HepG2 (cell line): ENCODE measurements at regions not wholly inside any gene's neighbourhood (a gene's known extent, or its start where the extent isn't known, plus 50 kb on each side); places are given as distances from the start of the nearest gene placed in this dataset.

Experiments
- ATAC-seq: fragments of 200-7000 bp; cut with Tn5 transposase; 3 replicates; pipeline ENCODE4 v1.9.1; 2020; ENCODE audit warnings: mild to moderate bottlenecking, moderate library complexity
- BruUV-seq: library from RNA; stranded (reverse); fragments of 400-500 nt; replicated peaks from 2 replicates; lab custom pipeline; 2021; lab: Mats Ljungman, UMichigan
- CTCF ChIA-PET: fragments of 300-600 bp; formaldehyde crosslinking; extraction: SDS; loops from one replicate; lab custom pipeline; 2021; ENCODE audit warnings: low total read pairs, inconsistent platforms, low intra/inter-chr PET ratio; lab: Yijun Ruan, JAX
- POLR2A ChIA-PET: fragments of 350-600 bp; sonication (Branson Sonifier 250); formaldehyde crosslinking; loops from one replicate; lab custom pipeline; 2020; ENCODE audit warnings: antibody characterized with exemption, inconsistent platforms; lab: Yijun Ruan, JAX
- DNase-seq: peaks from one replicate; pipeline ENCODE4 v3.0.0-alpha.2; 2015; ENCODE audit warnings: low spot score
- FAIRE-seq: peaks from 3 replicates; lab custom pipeline; 2011; peaks lifted over from hg19 to GRCh38; lab: Jason Lieb, UNC
- H2AFZ ChIP-seq: one replicate; pipeline ENCODE4 v1.6.1; 2011; ENCODE audit warnings: low read length, inconsistent platforms
- H3K27ac ChIP-seq: fragments of 300-600 bp; 3 replicates; pipeline ENCODE4 v1.8.0; 2011; ENCODE audit warnings: mixed run types, mild to moderate bottlenecking, mixed read lengths, low read length, inconsistent platforms; ENCODE audit not compliant: insufficient read depth; ENCODE audit errors: extremely low read length
- H3K27me3 ChIP-seq, 2 experiments: fragments of 200-600 bp in 1 of 2; 2 replicates in 1 of 2; 3 replicates in 1 of 2; pipeline versions ENCODE4 v1.6.0 to v1.8.0; 2011; ENCODE audit warnings: low read length in 2 of 2, mild to moderate bottlenecking in 2 of 2, moderate library complexity in 2 of 2, inconsistent platforms in 1 of 2; ENCODE audit not compliant: insufficient read depth in 2 of 2, control insufficient read depth in 1 of 2
- H3K36me3 ChIP-seq, 2 experiments: fragments of 200-600 bp in 1 of 2; replicated peaks in 1 of 2; 2 replicates in 1 of 2; 3 replicates in 1 of 2; pipeline versions ENCODE4 v1.5.1 to v1.8.0; 2011; ENCODE audit warnings: low read length in 2 of 2, inconsistent platforms in 1 of 2; ENCODE audit not compliant: insufficient read depth in 2 of 2, control insufficient read depth in 1 of 2
- H3K4me1 ChIP-seq: 2 replicates; pipeline ENCODE4 v1.5.1; 2012; ENCODE audit warnings: low read length, inconsistent platforms; ENCODE audit not compliant: insufficient read depth
- H3K4me2 ChIP-seq: 2 replicates; pipeline ENCODE4 v1.6.0; 2011; ENCODE audit warnings: low read depth, low read length, inconsistent platforms
- H3K4me3 ChIP-seq, 3 experiments: fragments of 200-600 bp in 1 of 3; sonication (generic), shearing (Covaris generic) in 1 of 3; replicated peaks in 1 of 3; 2 replicates each; pipeline ENCODE4 v1.5.1; 2011 to 2016; ENCODE audit warnings: low read length in 3 of 3, inconsistent platforms in 2 of 3, low read depth in 2 of 3, mild to moderate bottlenecking in 2 of 3, control low read depth in 1 of 3, mixed read lengths in 1 of 3; ENCODE audit not compliant: insufficient read depth in 1 of 3
- H3K79me2 ChIP-seq: one replicate; pipeline ENCODE4 v1.6.1; 2011; ENCODE audit warnings: low read length, inconsistent platforms; ENCODE audit not compliant: insufficient read depth
- H3K9ac ChIP-seq: 2 replicates; pipeline ENCODE4 v1.6.0; 2011; ENCODE audit warnings: mild to moderate bottlenecking, low read depth, low read length, inconsistent platforms; ENCODE audit not compliant: insufficient read depth
- H3K9me3 ChIP-seq: 2 replicates; pipeline ENCODE4 v1.5.1; 2012; ENCODE audit warnings: mild to moderate bottlenecking, low read length
- H4K20me1 ChIP-seq: 2 replicates; pipeline ENCODE4 v1.6.0; 2011; ENCODE audit warnings: inconsistent platforms, mild to moderate bottlenecking, low read length, moderate library complexity; ENCODE audit not compliant: insufficient read depth
- ARNTL ChIP-seq: sonication (generic); formaldehyde crosslinking; IDR thresholded peaks from 2 replicates; pipeline ENCODE4 v1.4.0; 2020; ENCODE audit warnings: mild to moderate bottlenecking, missing genetic modification reagents
- ERF ChIP-seq: IDR thresholded peaks from 2 replicates; pipeline ENCODE4 v1.6.1; 2018; ENCODE audit warnings: missing biosample characterization, missing genetic modification reagents
- FIP1L1 ChIP-seq: fragments of 200-400 bp; formaldehyde crosslinking; IDR thresholded peaks from 2 replicates; pipeline ENCODE4 v1.6.1; 2018; ENCODE audit warnings: low read depth, mild to moderate bottlenecking, low read length, moderate library complexity, borderline replicate concordance; ENCODE audit not compliant: insufficient read depth
- SRSF4 ChIP-seq: fragments of 200-400 bp; formaldehyde crosslinking; IDR thresholded peaks from one replicate; pipeline ENCODE4 v1.6.1; 2018; ENCODE audit warnings: mild to moderate bottlenecking, low read depth, low read length, moderate library complexity; ENCODE audit not compliant: poor library complexity, severe bottlenecking
- TEAD3 ChIP-seq: optimal IDR thresholded peaks from 2 replicates; pipeline ENCODE3; 2016; ENCODE audit warnings: borderline replicate concordance
- TOPORS ChIP-seq: sonication (generic); formaldehyde crosslinking; IDR thresholded peaks from 2 replicates; pipeline ENCODE4 v1.8.0; 2023; ENCODE audit warnings: mild to moderate bottlenecking, missing genetic modification reagents
- ZNF333 ChIP-seq: sonication (generic); formaldehyde crosslinking; IDR thresholded peaks from 2 replicates; pipeline ENCODE4 v1.4.0; 2020; ENCODE audit warnings: mild to moderate bottlenecking, missing genetic modification reagents, borderline replicate concordance
- ZNF589 ChIP-seq: sonication (generic); formaldehyde crosslinking; conservative IDR thresholded peaks from 2 replicates; pipeline ENCODE4 v1.8.0; 2022; ENCODE audit warnings: mild to moderate bottlenecking, moderate library complexity, missing genetic modification reagents
- ZSCAN20 ChIP-seq: sonication (generic); formaldehyde crosslinking; IDR thresholded peaks from 2 replicates; pipeline ENCODE4 v1.4.0; 2020; ENCODE audit warnings: missing genetic modification reagents, mild to moderate bottlenecking, borderline replicate concordance
- WGBS: methylation state at CpG from one replicate; pipeline ENCODE4 v1.1.6; 2017; ENCODE audit warnings: low lambda C conversion rate; 5-methylcytosine and 5-hydroxymethylcytosine counted together
- in situ Hi-C: cut with HindIII; loops from 2 replicates; pipeline ENCODE4 v1.10.0; 2017; ENCODE audit warnings: low pct_unique_long_range_greater_than_20kb; ENCODE audit not compliant: extremely low pct_ligation_motif_present
- intact Hi-C: fragments of 100-400 bp; cut with micrococcal nuclease; formaldehyde crosslinking; loops from one replicate; pipeline ENCODE4 v1.10.0; 2022; ENCODE audit not compliant: unreplicated experiment
- TF ChIP-seq, protein P1 (sequence below): sonication (generic); formaldehyde crosslinking; IDR thresholded peaks from 2 replicates; pipeline ENCODE4 v1.4.0; 2020; ENCODE audit warnings: missing genetic modification reagents, borderline replicate concordance
- TF ChIP-seq, protein P2 (sequence below): sonication (generic); formaldehyde crosslinking; IDR thresholded peaks from 2 replicates; pipeline ENCODE4 v1.5.1; 2020; ENCODE audit warnings: mild to moderate bottlenecking, missing genetic modification reagents
- TF ChIP-seq, protein P3 (sequence below): sonication (generic); formaldehyde crosslinking; IDR thresholded peaks from 2 replicates; pipeline ENCODE4 v1.4.0; 2020; ENCODE audit warnings: missing genetic modification reagents

DNA sequence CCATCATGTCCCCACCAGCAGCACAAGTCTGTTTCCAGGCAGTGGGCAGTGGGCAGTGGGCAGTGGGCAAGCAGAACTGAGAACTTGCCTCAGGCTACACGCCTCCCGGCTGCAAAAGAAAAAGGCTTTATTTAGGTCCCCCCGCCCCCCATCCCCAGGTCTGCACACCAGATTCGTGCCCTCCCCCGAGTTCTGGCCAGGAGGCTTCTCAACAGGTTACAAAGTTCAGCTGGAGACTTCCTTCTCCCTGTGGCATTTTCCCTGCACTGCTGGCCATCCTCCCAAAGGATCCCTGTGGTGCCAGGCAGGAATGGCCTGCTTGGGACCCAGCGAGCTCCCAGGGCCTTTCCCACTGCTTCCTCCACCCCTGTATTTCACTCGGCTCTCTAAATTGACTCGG, 97.0 kb upstream of the TRIM2 start:
- Histone ChIP-seq H3K4me2 (no peak overlapping the region), H2AFZ (no peak overlapping the region), H3K79me2 (no peaks in the 10 kb centered on the region), H3K4me3 (no peak overlapping the region), H3K27ac (no peak overlapping the region), H4K20me1 (no peaks in the 10 kb centered on the region), H3K9me3 (no peaks in the 10 kb centered on the region), H3K4me1 (no peaks in the 10 kb centered on the region), H3K9ac (no peak overlapping the region), H3K27me3 (peaks cover 0 to 13% of the 10 kb centered on the region in 2 experiments; a peak in 3 of 5 replicates), H3K36me3 (no peaks in the 10 kb centered on the region)
- ChIA-PET POLR2A (no interaction called here), CTCF (no interaction called here)
- FAIRE-seq (no peak), DNase-seq (no peak), ATAC-seq (no peak)
- 18% methylated on average over 5 of the region's 8 CpGs for WGBS
- TF ChIP-seq FIP1L1, result no peak
- no peak for TF ChIP-seq SRSF4
- TF ChIP-seq ZNF333 (CRISPR knock-in tag), result no peak
- TF ChIP-seq TEAD3, result no peak
- TF ChIP-seq, protein P1, sequence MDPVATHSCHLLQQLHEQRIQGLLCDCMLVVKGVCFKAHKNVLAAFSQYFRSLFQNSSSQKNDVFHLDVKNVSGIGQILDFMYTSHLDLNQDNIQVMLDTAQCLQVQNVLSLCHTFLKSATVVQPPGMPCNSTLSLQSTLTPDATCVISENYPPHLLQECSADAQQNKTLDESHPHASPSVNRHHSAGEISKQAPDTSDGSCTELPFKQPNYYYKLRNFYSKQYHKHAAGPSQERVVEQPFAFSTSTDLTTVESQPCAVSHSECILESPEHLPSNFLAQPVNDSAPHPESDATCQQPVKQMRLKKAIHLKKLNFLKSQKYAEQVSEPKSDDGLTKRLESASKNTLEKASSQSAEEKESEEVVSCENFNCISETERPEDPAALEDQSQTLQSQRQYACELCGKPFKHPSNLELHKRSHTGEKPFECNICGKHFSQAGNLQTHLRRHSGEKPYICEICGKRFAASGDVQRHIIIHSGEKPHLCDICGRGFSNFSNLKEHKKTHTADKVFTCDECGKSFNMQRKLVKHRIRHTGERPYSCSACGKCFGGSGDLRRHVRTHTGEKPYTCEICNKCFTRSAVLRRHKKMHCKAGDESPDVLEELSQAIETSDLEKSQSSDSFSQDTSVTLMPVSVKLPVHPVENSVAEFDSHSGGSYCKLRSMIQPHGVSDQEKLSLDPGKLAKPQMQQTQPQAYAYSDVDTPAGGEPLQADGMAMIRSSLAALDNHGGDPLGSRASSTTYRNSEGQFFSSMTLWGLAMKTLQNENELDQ (CRISPR knock-in tag), result no peak
- no peak for TF ChIP-seq ZSCAN20 (CRISPR knock-in tag)
- TF ChIP-seq, protein P2, sequence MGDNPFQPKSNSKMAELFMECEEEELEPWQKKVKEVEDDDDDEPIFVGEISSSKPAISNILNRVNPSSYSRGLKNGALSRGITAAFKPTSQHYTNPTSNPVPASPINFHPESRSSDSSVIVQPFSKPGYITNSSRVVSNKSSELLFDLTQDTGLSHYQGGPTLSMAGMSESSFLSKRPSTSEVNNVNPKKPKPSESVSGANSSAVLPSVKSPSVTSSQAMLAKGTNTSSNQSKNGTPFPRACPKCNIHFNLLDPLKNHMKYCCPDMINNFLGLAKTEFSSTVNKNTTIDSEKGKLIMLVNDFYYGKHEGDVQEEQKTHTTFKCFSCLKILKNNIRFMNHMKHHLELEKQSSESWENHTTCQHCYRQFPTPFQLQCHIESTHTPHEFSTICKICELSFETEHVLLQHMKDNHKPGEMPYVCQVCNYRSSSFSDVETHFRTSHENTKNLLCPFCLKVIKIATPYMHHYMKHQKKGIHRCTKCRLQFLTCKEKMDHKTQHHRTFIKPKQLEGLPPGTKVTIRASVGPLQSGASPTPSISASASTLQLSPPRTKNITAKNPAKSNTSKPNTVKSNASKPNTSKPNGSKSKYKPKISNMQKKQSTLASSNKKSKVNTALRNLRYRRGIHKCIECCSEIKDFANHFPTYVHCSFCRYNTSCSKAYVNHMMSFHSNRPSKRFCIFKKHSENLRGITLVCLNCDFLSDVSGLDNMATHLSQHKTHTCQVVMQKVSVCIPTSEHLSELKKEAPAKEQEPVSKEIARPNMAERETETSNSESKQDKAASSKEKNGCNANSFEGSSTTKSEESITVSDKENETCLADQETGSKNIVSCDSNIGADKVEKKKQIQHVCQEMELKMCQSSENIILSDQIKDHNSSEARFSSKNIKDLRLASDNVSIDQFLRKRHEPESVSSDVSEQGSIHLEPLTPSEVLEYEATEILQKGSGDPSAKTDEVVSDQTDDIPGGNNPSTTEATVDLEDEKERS (CRISPR knock-in tag), result no peak
- TF ChIP-seq TOPORS (CRISPR knock-in tag), result no peak
- no peak for TF ChIP-seq ZNF589 (CRISPR knock-in tag)
- TF ChIP-seq, protein P3, sequence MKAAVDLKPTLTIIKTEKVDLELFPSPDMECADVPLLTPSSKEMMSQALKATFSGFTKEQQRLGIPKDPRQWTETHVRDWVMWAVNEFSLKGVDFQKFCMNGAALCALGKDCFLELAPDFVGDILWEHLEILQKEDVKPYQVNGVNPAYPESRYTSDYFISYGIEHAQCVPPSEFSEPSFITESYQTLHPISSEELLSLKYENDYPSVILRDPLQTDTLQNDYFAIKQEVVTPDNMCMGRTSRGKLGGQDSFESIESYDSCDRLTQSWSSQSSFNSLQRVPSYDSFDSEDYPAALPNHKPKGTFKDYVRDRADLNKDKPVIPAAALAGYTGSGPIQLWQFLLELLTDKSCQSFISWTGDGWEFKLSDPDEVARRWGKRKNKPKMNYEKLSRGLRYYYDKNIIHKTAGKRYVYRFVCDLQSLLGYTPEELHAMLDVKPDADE (CRISPR knock-in tag), result no peak
- TF ChIP-seq ARNTL (CRISPR knock-in tag), result no peak
- TF ChIP-seq ERF (CRISPR knock-in tag), result no peak
- no TSS peak for BruUV-seq
- intact Hi-C loops, result no loop called here
- in situ Hi-C loops, result no loop called here
